ENCODE measurements at regions not wholly inside any gene's neighbourhood (a gene's known extent, or its start where the extent isn't known, plus 50 kb on each side); places are given as distances from the start of the nearest gene placed in this dataset.
"Not testable (repeated sequence)": the region's sequence is repeated elsewhere in the genome, so short reads cannot be mapped to it uniquely, and the experiment has no call there.

DNA sequence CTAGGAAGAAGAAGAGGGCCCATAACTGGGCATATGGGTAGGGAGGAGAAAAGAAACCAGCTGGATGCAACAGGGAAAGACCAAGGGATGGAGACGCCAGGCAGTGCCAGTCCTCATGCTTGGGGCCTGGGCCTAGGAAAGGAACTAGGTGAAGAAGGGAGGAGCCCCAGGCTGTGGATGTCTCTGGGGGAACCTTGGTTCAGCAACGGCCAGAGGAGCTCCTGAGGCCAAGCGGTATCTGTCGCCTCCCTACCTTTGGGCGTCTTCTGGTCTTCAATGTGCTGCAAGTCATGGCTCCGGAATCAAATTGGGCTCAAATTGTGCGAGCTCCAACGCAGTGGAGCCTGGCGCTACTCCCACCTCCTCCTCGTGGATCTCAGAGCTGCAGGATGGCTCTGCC lies 153.6 kb downstream of the FOXD4L6 start:
- not testable (repeated sequence) for TF ChIP-seq POLR2AphosphoS5, POLR2A, EP300 (IDR thresholded peaks at IDR 0.05)
- TF ChIP-seq, protein P1, sequence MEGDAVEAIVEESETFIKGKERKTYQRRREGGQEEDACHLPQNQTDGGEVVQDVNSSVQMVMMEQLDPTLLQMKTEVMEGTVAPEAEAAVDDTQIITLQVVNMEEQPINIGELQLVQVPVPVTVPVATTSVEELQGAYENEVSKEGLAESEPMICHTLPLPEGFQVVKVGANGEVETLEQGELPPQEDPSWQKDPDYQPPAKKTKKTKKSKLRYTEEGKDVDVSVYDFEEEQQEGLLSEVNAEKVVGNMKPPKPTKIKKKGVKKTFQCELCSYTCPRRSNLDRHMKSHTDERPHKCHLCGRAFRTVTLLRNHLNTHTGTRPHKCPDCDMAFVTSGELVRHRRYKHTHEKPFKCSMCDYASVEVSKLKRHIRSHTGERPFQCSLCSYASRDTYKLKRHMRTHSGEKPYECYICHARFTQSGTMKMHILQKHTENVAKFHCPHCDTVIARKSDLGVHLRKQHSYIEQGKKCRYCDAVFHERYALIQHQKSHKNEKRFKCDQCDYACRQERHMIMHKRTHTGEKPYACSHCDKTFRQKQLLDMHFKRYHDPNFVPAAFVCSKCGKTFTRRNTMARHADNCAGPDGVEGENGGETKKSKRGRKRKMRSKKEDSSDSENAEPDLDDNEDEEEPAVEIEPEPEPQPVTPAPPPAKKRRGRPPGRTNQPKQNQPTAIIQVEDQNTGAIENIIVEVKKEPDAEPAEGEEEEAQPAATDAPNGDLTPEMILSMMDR (IDR thresholded peaks at IDR 0.05): not testable (repeated sequence)

Measured in sigmoid colon (tissue), 4 donors.